ENCODE measurements at regions not wholly inside any gene's neighbourhood (a gene's known extent, or its start where the extent isn't known, plus 50 kb on each side); places are given as distances from the start of the nearest gene placed in this dataset.

- Histone ChIP-seq H3K4me1 (ENCODE audit: control insufficient read depth, insufficient read depth, low read length) (no peaks in the 10 kb centered on the region), H3K27ac (ENCODE audit: insufficient read depth, low read length) (no peak overlapping the region), H3K18ac (ENCODE audit: low read depth, low read length) (no peak overlapping the region), H2BK5ac (ENCODE audit: low read depth, low read length, poor library complexity, severe bottlenecking) (no peak overlapping the region), H3K23ac (ENCODE audit: low read depth, low read length) (no peak overlapping the region), H3K14ac (replicated peaks; ENCODE audit: low read depth, low read length) (no peak overlapping the region), H2AFZ (replicated peaks; ENCODE audit: low read length, poor library complexity) (no peak overlapping the region), H3K9me3 (ENCODE audit: control insufficient read depth, insufficient read depth, low read length) (no peaks in the 10 kb centered on the region), H3K56ac (ENCODE audit: extremely low read depth, insufficient read depth, low read length) (no peak overlapping the region), H4K20me1 (ENCODE audit: insufficient read depth, low read length) (no peaks in the 10 kb centered on the region), H2BK120ac (ENCODE audit: low read depth, low read length) (no peak overlapping the region), H3K27me3 (ENCODE audit: control insufficient read depth, insufficient read depth, low read length) (no peaks in the 10 kb centered on the region), H2AK9ac (replicated peaks; ENCODE audit: low read depth, low read length, poor library complexity) (no peak overlapping the region), H3K4ac (ENCODE audit: low read depth, low read length) (no peak overlapping the region), H2AK5ac (ENCODE audit: low read depth, low read length) (no peak overlapping the region), H3K4me2 (ENCODE audit: low read depth, low read length) (no peak overlapping the region), H3K9ac (ENCODE audit: low read depth, low read length) (no peak overlapping the region), H3K4me3 (ENCODE audit: insufficient read depth, low read depth, low read length) (no peak overlapping the region), H4K91ac (ENCODE audit: insufficient read depth, low read depth, low read length) (no peak overlapping the region), H3K36me3 (ENCODE audit: control insufficient read depth, insufficient read depth, low read length) (no peaks in the 10 kb centered on the region), H4K8ac (ENCODE audit: low read depth in 2 of 2, low read length in 2 of 2) (no peak overlapping the region), H3K9me1 (ENCODE audit: insufficient read depth, low read length) (no peaks in the 10 kb centered on the region), H4K5ac (ENCODE audit: low read depth, low read length) (no peak overlapping the region), H2BK20ac (ENCODE audit: low read depth, low read length) (no peak overlapping the region), H3K79me1 (ENCODE audit: low read depth in 1 of 2, low read length in 2 of 2) (no peaks in the 10 kb centered on the region), H2BK15ac (ENCODE audit: low read depth, low read length) (no peak overlapping the region)
- dilution Hi-C loops (cut with HindIII; ENCODE audit: low sequenced_read_pairs, unreplicated experiment) = no loop called here
- no CpG with 5 or more reads among the region's 3 CpGs for WGBS, 2 experiments (ENCODE audit: extremely low coverage in 2 of 2, insufficient read length in 1 of 2)
- BruUV-seq (replicated peaks) = no TSS peak
- ChIA-PET POLR2A (ENCODE audit: unreplicated experiment) (interaction anchor here (0.6 kb wide), 1 partner anchor 36 kb away, joined by 3 read pairs; no protein-coding TSS in a partner anchor), CTCF (no interaction called here)
- no peak for ATAC-seq (ENCODE audit: low read depth)
- intact Hi-C loops (cut with micrococcal nuclease) = no loop called here
- TF ChIP-seq CEBPB (IDR thresholded peaks at IDR 0.05; ENCODE audit: low read depth, low read length) (no peak), BHLHE40 (IDR thresholded peaks at IDR 0.05; ENCODE audit: low read depth, low read length) (no peak), POLR2A (IDR thresholded peaks at IDR 0.05; ENCODE audit: low read depth, low read length) (no peak), RFX5 (IDR thresholded peaks at IDR 0.05; ENCODE audit: low read depth, low read length) (no peak), FOS (IDR thresholded peaks at IDR 0.05; ENCODE audit: low read depth, low read length) (no peak), MXI1 (IDR thresholded peaks at IDR 0.05; ENCODE audit: borderline replicate concordance, low read depth, low read length) (no peak), MAZ (IDR thresholded peaks at IDR 0.05; ENCODE audit: borderline replicate concordance, low read depth, low read length) (no peak), RAD21 (IDR thresholded peaks at IDR 0.05; ENCODE audit: low read length) (no peak), MAFK (IDR thresholded peaks at IDR 0.05; ENCODE audit: low read depth, low read length) (no peak), NFE2L2 (IDR thresholded peaks at IDR 0.05; ENCODE audit: low read depth, low read length) (no peak)
- TF ChIP-seq, protein P1, sequence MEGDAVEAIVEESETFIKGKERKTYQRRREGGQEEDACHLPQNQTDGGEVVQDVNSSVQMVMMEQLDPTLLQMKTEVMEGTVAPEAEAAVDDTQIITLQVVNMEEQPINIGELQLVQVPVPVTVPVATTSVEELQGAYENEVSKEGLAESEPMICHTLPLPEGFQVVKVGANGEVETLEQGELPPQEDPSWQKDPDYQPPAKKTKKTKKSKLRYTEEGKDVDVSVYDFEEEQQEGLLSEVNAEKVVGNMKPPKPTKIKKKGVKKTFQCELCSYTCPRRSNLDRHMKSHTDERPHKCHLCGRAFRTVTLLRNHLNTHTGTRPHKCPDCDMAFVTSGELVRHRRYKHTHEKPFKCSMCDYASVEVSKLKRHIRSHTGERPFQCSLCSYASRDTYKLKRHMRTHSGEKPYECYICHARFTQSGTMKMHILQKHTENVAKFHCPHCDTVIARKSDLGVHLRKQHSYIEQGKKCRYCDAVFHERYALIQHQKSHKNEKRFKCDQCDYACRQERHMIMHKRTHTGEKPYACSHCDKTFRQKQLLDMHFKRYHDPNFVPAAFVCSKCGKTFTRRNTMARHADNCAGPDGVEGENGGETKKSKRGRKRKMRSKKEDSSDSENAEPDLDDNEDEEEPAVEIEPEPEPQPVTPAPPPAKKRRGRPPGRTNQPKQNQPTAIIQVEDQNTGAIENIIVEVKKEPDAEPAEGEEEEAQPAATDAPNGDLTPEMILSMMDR (conservative IDR thresholded peaks at IDR 0.05; ENCODE audit: low read depth, low read length) = no peak
- in situ Hi-C loops (cut with MboI; ENCODE audit: low sequenced_read_pairs) = no loop called here
- no peak for DNase-seq
Measured at GRCh38 chr14:21941885-21942284, 268.3 kb upstream of the OR4E1 start.

All from IMR-90 (cell line).